K562 (cell line): ENCODE measurements at regions not wholly inside any gene's neighbourhood (a gene's known extent, or its start where the extent isn't known, plus 50 kb on each side); places are given as distances from the start of the nearest gene placed in this dataset.
A peak's percentile ranks its signal among the peaks of the same experiment; 100 is the strongest.

Source experiments
- CEBPB ChIP-seq: fragments of 450-650 bp; IDR thresholded peaks from 2 replicates; pipeline ENCODE4 v1.6.1; 2016; ENCODE audit warnings: missing genetic modification characterization, missing compliant biosample characterization
- EHMT2 ChIP-seq: fragments of 450-650 bp; IDR thresholded peaks from 2 replicates; pipeline ENCODE4 v1.6.1; 2018; ENCODE audit warnings: antibody characterized with exemption
- HNRNPUL1 ChIP-seq: fragments of 200-400 bp; formaldehyde crosslinking; IDR thresholded peaks from 2 replicates; pipeline ENCODE4 v1.6.1; 2017; ENCODE audit warnings: low read length
- MAFG ChIP-seq: fragments of 450-650 bp; conservative IDR thresholded peaks from 2 replicates; pipeline ENCODE4 v1.6.1; 2016; ENCODE audit warnings: missing genetic modification characterization, missing compliant biosample characterization
- MYBL2 ChIP-seq, 2 experiments: fragments of 450-650 bp in 1 of 2; sonication (generic) in 1 of 2; formaldehyde crosslinking in 1 of 2; IDR thresholded peaks; 2 replicates each; pipeline versions ENCODE4 v1.6.1 to v1.8.1; 2017 to 2022; ENCODE audit warnings: borderline replicate concordance in 1 of 2, inconsistent platforms in 1 of 2, low read depth in 1 of 2, mild to moderate bottlenecking in 1 of 2, missing genetic modification reagents in 1 of 2, moderate library complexity in 1 of 2
- PKNOX1 ChIP-seq: fragments of 450-650 bp; IDR thresholded peaks from 2 replicates; pipeline ENCODE4 v1.6.1; 2016
- ZBTB26 ChIP-seq: fragments of 450-650 bp; formaldehyde crosslinking; IDR thresholded peaks from 2 replicates; pipeline ENCODE4 v1.4.0; 2022; ENCODE audit warnings: missing genetic modification characterization
- ZNF217 ChIP-seq: sonication (generic); formaldehyde crosslinking; IDR thresholded peaks from 2 replicates; pipeline ENCODE4 v1.8.0; 2022; ENCODE audit warnings: mild to moderate bottlenecking, missing genetic modification reagents
- ZNF518B ChIP-seq: fragments of 250-450 bp; sonication (Bioruptor Pico); IDR thresholded peaks from 2 replicates; pipeline ENCODE4 v1.5.0; 2021; ENCODE audit warnings: mild to moderate bottlenecking, moderate library complexity

- TF ChIP-seq ZNF518B (CRISPR knock-in tag) (no peak), PKNOX1 (peak; percentile 31; the same call in 1 of the 2 replicates), MAFG (tag) (no peak), HNRNPUL1 (no peak), ZNF217 (CRISPR knock-in tag) (no peak), CEBPB (tag) (peak; percentile 85), EHMT2 (no peak), MYBL2 (IDR thresholded peaks at IDR 0.05; ENCODE audit: low read depth) (0 out of 2 replicates have a peak, but pooled peaks have one; percentile 29), MYBL2 (CRISPR knock-in tag; IDR thresholded peaks at IDR 0.05; ENCODE audit: borderline replicate concordance) (no peak), ZBTB26 (no peak)
These were observed 428.9 kb downstream of the TNS3 start (continued) for GRCh38 chr7:47153058-47153457.
